ENCODE measurements at regions not wholly inside any gene's neighbourhood (a gene's known extent, or its start where the extent isn't known, plus 50 kb on each side); places are given as distances from the start of the nearest gene placed in this dataset.

DNA sequence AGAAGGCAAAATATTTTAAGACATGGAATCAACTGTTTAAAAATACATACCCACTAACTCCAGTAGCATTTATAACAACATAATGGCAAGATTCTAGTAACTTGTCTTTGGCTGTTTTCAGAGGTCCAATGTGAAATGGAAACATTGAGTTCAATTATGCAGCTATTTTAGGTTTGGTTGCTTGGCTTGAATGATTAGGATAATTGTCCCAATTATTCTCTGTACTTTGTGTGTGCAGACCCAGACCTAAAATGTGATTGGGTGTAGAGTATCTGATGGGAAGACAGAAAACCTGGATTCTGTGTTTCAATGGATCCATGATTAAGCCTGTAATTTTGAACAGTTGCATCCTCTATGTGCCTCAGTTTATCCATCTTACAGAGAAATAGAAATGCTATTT, 392.7 kb upstream of the NFE2L3 start:
- no peak for DNase-seq

DNA sequence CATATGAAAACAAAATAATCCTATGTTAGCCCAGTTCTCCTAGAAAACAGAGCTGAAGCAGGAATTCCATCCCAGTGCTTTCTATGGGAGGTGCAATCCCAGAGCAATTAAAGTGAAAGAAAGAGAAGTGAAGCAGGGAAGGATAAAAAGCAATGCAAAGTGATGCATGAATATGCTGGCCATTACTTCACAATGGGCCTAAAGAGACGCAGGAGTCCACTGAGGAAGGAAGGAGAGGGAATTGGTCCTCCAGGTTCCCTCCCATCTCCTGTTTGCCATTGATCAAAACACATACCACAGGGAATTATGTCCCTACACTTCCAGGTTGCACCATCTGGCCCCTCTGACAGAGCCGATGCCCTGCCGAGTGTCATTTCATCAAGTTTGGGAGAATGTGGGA, 392.2 kb upstream of the NFE2L3 start:
- DNase-seq = no peak

DNA sequence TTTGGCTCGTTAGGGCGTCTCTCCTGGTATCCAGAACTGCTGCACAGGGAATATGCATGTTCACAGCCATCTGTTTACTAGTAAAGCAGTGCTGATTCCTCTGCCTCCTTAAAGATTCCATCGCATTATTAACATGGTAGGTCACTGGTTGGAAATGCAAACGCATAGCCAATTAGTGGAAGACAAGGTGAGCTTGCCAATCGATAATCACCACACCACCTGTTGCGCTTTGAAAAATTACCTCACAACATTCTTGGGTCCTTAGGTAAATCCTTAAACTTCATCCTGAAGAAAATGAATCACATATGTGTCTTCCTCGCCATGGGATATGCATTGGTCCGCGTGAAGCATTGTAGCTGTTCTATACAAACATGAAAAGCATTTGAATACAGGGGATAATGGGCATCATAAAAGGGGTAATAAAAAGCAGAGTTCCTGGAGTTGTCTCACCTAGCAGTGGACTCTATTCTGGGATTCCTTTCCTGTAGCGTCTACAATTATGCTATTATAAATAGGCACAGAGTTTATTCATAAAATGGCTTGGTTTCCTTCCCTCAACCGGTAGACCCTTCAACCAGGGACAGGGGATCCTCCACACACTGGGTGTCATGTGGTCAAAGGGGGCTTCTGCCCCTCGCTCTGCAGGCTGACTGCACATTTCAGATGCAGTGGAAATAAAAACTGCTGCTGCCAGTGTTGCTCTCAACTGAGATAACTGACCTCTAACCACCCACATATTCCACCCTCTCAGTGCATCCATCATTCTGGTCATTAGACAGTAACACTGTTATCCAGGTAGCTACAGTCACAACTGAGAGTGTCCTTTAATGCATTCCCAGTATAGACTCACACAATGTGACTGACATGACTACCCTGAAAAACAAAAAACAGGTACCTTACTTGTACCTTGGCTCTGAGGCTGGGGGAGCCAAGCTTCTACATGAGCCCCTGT, 389.2 kb upstream of the NFE2L3 start:
- DNase-seq = no peak

DNA sequence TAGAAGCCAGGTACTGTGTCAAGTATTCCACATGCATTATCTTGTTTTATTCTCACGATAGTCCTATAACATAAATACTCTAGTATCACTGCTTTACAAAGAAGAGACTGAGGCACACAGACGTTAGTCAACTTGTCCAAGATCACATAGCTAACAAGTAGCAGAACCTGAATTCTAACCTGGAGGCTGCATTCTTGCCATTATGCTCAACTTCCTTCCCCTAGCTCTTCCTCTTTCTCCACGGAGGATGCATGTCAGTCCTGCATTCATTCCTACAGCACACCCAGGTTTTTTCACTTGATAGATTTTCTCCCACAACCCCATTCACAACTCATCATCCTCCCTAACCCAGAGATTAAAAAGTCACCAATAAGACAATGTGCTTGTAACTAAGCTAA, 388.5 kb upstream of the NFE2L3 start:
- DNase-seq = no peak

DNA sequence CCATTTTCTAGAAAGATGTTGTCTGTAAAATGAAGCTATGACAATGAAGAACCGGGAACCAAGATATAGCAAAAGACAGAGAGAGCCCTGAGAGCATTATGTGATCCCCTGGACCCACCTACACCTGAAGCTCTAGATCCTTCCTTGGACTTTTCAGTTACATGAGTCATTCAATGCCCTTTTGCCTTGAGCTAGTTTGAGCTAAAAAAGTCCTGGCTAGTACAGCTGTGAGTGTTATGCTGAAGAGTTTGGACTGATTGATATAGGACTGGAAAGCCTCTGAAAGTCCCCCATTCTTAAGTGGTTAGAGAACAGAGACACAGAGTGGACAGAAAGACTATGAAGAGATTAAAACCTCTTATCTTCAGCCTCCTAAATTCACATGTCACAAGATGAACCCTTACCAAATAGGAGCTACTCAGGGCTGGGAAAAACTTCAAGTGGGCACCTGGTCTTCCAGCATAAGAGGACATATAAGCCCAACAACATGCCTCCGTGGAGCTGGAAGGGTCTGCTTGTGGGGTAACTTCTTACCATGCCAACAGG, 386.8 kb upstream of the NFE2L3 start:
- DNase-seq = no peak

DNA sequence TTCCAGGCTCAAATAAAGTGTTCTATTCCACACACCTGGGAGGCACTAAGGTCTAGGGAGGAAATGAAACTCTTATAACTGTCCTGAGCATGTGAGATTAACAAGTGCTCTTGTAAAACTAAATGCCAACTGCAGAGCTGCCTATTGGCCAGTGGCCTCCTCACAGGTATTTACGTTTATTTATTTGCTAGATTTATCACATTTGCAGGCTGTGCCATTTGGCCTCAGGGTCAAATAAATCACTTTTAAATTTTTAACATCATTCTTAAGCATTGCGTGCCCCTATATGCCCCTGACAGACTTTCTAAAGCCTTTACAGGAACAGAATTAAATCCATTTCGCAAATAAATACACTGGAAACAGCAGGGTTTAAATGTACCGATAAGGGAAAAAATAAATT, 381.8 kb upstream of the NFE2L3 start:
- no peak for DNase-seq

DNA sequence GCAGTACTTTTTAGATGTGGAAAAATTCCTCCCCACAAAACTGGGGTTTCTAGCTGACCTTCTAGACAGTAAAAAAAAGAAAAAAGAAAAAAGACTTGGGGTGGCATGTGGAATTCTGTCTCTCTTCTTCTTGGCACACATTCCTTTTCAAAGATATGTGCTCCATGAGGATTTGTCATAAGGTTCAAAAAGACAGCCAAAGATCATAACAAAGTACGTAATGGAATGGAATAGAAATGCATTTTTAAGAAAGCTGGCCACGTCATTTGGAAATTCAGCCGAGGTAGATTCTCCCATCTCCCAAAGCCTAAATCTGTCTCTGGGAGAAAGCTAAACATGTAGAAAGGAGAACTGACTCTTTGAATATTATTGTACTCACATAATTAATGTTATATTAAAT, 381.3 kb upstream of the NFE2L3 start:
- DNase-seq = no peak

DNA sequence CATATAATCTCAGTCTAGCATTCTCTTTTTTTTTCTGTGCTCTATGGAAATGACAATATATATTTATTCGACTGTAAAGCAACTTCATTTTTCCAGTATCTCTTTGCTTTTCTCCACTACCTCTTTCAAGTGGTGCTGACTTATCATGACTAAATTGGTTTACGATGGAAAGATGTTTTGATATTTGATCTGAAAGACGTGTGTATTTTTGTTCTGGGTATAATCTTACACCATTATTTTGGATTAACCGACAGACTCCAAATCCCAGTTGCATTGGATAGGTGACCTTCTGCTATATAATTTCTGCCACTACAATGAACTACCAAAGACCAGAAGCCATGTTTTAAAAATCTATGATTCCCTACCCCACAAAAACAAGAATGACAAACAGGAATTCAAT, 380.5 kb upstream of the NFE2L3 start:
- DNase-seq = no peak

DNA sequence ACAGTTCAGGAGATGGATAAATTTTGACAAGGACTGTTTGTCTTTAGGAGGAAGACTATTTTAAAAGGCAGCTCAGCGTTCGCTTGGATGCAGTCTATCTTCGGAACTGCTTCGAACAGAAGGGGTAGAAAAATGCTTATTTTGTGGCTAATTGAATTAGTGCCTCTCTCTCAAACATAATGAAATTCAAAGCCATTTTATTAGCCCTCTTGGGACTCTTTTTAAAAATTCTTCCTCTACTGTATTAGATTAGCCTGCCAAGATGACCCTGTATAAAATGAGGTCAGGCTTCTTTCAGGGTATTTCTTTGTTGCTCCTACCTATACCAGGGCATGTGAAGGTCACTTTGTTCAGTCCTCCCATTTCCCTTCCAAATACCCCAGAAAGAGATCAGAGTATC, 379.2 kb upstream of the NFE2L3 start:
- DNase-seq = no peak

DNA sequence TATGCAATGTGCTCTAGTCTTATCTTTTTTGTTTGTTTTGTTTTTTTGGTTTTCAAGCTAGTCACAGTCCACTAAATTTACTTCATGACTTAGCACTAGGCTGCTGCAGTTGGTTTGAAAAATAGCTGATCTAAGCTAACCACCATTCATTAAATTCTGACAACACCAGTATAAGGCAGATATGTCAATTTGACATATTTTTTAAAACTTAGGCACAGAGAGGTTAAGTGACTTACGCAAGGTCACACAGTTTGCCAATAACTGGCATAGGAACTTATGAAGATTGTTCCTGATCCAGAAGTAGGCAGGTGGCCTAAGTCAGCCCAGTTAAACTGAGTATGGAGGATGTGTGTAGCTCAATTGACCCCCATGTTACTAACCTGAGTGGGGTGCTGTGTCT, 377.3 kb upstream of the NFE2L3 start:
- DNase-seq = no peak

DNA sequence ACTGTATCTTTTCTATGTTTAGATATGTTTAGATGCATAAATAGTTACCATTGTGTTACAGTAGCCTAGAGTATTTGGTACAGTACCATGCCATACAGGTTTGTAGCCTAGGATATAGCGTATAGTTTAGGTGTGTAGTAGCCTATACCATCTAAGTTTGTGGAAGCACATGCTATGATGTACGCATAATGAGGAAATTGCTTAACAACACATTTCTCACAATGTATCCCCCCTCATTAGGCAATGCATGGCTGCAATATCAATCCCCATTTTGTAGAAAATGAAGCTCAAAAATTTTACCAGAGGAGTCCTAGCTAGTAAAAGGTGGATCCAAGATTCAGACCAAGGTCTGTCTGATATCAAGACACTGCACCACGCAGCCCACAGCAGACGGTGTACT, 376.4 kb upstream of the NFE2L3 start:
- no peak for DNase-seq

DNA sequence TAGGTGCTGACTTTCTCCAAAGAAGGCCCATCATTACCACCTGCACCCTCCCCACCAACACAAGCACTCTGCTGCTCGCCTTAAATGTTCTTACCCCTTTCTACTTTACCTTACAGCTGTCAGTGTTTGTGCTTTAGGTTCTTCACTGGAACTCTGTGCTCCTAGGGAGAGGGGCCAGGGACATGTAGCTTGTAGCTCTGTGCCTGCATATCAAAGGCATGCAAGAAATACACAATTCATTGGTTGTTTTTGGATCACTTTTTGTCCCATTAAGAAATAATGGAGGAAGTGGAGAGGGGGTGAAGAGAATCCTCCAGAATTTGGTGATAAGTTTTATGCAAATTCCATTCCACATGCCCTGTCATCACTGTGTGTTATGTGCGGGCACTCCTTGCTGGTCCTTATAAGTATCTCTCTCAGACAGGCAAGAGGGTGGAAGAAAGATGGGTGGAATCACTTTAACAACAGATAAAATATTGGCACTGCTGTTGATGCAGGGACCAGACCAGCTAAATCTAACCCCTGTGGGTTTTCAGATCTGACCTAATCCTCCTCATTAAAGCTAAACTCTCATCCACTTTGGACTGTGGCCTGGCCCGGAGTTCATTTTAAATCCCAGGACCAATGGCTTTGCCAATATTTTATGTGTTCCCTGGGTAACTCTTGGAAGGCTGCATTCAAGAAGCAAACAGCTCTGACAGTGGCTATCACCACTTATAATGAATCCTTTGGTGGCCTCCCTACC, 375.8 kb upstream of the NFE2L3 start:
- DNase-seq = no peak

DNA sequence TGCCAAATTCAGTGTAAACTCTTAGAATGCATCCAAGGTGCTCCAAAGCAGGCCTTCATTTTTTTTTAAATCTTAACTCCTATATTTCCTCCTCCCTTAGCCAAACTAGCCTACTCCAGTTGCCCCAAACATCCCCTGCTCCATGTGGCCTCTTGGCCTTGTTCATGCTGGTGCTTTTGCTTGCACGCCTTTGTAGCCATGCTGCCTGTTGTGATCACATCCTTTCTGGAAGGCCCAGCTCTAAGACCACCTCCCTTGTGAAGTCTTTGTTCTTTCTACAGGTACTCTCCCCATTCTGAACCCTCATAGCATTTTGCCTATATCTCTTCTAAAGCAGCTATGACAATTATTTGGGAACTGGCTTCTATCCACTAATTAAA, 375.3 kb upstream of the NFE2L3 start:
- no peak for DNase-seq

DNA sequence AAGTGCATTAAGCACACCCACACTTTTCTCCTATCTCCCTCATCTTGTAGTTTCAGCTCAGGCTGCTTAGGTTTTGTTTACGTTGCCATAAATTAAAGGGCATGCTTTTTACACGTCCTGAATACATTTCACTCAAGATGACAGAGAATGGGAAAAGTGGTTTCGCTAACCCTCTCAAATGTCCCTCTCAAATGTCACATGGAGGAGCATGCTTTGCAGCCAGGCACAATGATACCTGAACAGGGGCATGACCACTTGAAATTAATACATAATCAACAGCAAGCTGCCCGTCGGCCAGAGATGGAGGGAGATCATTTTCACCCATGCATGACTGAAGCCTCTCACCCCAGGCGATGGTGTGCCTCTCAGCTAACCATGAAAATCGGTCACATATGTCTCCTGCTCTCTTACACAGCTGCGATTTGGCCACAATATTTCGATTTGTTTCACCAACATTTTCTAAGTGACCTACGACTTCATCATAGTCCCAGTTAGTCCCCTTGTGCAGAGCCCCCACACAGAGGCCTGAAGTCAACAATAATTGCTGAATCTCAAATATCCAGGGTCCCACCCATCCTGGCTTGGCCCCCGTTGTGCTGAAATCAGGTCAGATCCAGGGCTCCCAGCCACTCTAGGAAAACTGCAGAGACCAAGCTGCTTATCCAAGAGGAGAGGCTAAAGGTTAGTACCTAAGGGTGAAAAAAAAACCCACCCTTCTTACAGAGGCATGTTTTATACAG, 373.9 kb upstream of the NFE2L3 start:
- no peak for DNase-seq

DNA sequence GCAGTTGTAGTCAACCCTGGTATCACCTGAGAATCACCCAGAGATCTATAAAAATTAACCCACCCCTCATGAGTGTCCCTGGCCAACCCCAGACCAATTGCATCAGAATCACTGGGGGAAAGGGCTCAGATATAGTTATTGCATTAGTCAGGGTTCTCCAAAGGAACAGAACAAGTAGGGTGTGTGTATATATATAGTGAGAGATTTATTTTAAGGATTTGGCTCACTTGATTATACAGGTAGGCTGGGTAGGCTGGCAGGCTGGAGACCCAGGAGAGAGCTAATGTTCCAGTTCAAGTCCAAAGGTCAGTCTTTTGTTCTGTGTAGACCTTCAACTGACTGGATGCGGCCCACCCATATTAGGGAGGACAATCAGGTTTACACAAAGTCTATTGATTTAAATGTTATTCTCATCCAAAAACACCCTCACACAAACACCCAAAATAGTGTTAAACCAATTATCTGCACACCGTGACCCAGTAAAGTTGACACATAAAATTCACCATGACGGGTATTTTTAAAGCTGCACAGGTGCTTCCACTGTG, 372.9 kb upstream of the NFE2L3 start:
- no peak for DNase-seq

DNA sequence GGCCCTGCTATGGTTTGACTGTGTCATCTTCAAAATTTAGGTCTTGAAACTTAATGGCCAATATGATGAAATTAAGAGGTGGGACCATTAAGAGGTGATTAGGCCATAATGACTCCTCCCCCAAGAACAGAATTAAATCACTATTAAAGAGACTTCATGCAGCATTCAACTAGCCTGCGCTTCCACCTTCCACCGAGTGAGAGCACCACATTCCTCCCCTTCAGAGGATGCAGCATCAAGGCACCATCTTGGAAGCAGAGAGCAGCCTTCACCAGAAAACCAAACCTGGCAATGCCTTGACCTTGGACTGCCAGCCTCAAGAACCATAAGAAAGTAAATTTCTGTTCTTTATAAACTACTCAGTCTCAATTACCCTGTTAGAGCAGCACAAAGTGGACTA, 371.1 kb upstream of the NFE2L3 start:
- no peak for DNase-seq

DNA sequence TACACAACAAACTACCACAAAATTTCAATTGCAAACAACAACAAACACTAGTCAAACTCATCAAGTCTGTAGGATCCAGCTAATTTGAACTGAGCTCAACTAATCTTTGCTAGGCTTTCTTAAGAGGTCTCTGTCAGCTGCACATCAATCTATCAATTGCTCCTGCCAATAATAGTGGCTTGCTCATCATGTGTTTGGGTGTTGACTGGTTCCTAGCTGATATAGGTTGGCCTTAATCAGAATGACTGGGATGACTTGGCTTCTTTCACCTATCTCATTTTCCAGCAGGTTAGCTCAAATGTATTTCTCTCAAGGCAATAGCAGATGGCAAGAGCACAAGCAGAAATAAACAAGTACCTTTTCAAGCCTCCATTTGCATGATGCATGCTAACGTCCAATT, 370.3 kb upstream of the NFE2L3 start:
- DNase-seq = no peak

DNA sequence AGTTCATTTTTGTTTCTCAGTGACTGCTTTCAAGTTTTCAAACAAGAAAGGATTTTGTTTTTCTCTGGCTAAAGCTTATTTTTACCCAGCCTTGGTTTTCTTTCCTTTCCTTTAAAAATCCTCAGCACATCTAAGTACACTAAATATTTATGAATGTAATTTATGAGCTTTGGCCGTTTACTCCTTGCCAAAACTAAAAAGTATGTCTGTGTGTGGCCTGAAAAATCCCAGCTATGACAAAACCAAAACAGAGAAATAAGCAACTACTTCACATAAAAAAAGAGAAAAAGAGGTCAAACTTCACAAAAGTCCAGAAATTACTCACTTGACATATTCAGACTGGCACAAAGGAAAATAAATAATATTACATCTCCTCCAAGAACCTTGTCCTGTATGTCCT, 365.1 kb upstream of the NFE2L3 start:
- DNase-seq = no peak

DNA sequence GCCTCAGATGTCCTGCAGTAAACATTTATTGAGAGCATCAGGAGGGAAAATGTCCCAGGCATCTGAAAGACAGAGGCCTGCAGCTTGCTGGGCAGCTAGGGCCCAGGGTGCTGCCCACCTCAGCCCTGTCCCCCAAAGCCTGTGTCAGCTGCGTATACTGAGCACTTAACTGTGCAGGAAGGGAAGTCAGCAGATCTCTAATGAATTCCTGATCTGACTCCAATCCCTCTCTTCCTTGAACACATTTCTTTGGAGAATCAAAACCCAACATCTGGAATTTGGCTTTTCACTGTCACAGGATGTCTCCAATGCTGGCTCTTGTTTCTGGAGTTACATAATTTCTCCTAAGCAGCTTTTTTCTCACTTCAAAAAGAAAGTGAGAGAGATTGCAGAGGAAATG, 364.7 kb upstream of the NFE2L3 start:
- no peak for DNase-seq

DNA sequence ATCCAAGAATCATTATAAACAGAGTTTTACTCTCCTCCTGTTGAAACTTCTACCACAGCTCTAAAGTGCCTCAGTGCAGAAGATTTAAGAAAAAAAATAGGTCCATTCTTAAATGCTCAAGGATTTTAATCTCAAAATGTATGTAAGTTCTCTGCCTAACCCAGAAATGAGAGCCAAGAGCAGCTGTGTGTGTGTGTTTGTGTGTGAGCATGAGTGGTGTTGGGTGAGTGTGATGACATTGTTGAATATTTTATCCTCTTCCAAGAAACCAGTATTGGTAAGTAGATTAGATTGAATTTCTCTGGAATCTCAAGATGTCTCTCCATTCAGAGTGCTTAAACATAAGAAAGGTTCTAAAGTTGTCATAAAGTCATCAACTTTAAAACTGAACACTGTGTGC, 363.6 kb upstream of the NFE2L3 start:
- DNase-seq = no peak

DNA sequence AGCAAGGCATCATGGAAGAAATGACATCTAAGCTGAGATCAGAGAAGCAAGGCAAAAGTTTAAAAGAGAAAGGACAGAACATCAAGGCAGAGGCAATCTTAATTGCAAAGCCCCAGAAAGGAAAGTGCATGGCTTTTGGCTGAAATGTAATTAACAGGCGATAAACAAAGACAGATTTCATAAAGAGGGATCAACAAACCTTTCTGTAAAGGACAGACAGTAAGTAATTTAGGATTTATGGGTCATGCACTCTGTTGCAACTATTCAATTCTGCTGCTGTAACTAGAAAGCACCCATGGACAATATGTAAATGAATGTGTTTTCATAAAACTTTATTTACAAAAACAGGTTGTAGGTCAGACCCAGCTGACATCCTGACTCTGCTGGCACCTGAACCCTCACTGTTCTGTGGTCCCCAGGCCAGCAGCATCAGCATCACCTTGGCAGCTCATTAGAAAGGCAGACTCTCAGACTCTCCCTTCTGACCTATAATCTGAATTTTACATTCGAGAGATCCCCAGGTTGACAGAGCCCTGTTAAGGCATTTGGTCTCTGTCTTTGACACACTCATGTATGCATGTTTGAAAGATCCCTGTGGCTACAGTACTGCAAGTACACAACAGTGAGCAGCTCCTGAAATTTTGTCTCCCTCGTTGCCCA, 362.9 kb upstream of the NFE2L3 start:
- no peak for DNase-seq
